ENCODE measurements at regions not wholly inside any gene's neighbourhood (a gene's known extent, or its start where the extent isn't known, plus 50 kb on each side); places are given as distances from the start of the nearest gene placed in this dataset.
A peak's percentile ranks its signal among the peaks of the same experiment; 100 is the strongest.
"Not testable (repeated sequence)": the region's sequence is repeated elsewhere in the genome, so short reads cannot be mapped to it uniquely, and the experiment has no call there.

- DNase-seq: not testable (repeated sequence)
Measured at GRCh38 chr6:140783504-140783903, 1349.2 kb upstream of the GJE1 start.

- no peak for DNase-seq
Measured at GRCh38 chr6:140782941-140783340, 1349.8 kb upstream of the GJE1 start.

- no peak for DNase-seq
Measured at GRCh38 chr6:140779991-140780596, 1352.6 kb upstream of the GJE1 start.

GRCh38 chr6:140779341-140779740 lies 1353.4 kb upstream of the GJE1 start:
- no peak for DNase-seq

- no peak for DNase-seq
Measured at GRCh38 chr6:140777780-140778179, 1354.9 kb upstream of the GJE1 start.

- no peak for DNase-seq
Measured at GRCh38 chr6:140775061-140775460, 1357.7 kb upstream of the GJE1 start.

- peak; percentile 68 for DNase-seq
Measured at GRCh38 chr6:140774080-140774505, 1358.6 kb upstream of the GJE1 start.

- DNase-seq: no peak
Measured at GRCh38 chr6:140773276-140773675, 1359.4 kb upstream of the GJE1 start.

- DNase-seq: no peak
Measured at GRCh38 chr6:140772576-140772975, 1360.1 kb upstream of the GJE1 start.

GRCh38 chr6:140768133-140768532 lies 1364.6 kb upstream of the GJE1 start:
- no peak for DNase-seq

- DNase-seq: no peak
Measured at GRCh38 chr6:140766999-140767398, 1365.7 kb upstream of the GJE1 start.

GRCh38 chr6:140758169-140758877 lies 1374.4 kb upstream of the GJE1 start:
- no peak for DNase-seq

GRCh38 chr6:140752234-140752633 lies 1377.8 kb upstream of the CITED2 start:
- DNase-seq: no peak

GRCh38 chr6:140747114-140747513 lies 1372.7 kb upstream of the CITED2 start:
- DNase-seq: no peak

GRCh38 chr6:140744659-140745320 lies 1370.3 kb upstream of the CITED2 start:
- DNase-seq: peak; percentile 2

GRCh38 chr6:140736231-140736630 lies 1361.8 kb upstream of the CITED2 start:
- DNase-seq: no peak

- no peak for DNase-seq
Measured at GRCh38 chr6:140732991-140733390, 1358.5 kb upstream of the CITED2 start.

GRCh38 chr6:140732155-140732554 lies 1357.7 kb upstream of the CITED2 start:
- no peak for DNase-seq

GRCh38 chr6:140731741-140732140 lies 1357.3 kb upstream of the CITED2 start:
- no peak for DNase-seq

- DNase-seq: no peak
Measured at GRCh38 chr6:140729521-140729920, 1355.1 kb upstream of the CITED2 start.

GRCh38 chr6:140718021-140718420 lies 1343.6 kb upstream of the CITED2 start:
- DNase-seq: no peak

GRCh38 chr6:140713495-140713894 lies 1339.0 kb upstream of the CITED2 start:
- DNase-seq: no peak

GRCh38 chr6:140711019-140711613 lies 1336.7 kb upstream of the CITED2 start:
- DNase-seq: no peak

- DNase-seq: no peak
Measured at GRCh38 chr6:140708441-140708840, 1334.0 kb upstream of the CITED2 start.
